SIG-M5 treated with dmso at 0.1 percent for 504 hours (cell line): ENCODE measurements at regions not wholly inside any gene's neighbourhood (a gene's known extent, or its start where the extent isn't known, plus 50 kb on each side); places are given as distances from the start of the nearest gene placed in this dataset.

Source experiments
- DNase-seq: peaks from one replicate; lab custom pipeline; 2025; ENCODE audit not compliant: unreplicated experiment; lab: John Stamatoyannopoulos, UW

DNA sequence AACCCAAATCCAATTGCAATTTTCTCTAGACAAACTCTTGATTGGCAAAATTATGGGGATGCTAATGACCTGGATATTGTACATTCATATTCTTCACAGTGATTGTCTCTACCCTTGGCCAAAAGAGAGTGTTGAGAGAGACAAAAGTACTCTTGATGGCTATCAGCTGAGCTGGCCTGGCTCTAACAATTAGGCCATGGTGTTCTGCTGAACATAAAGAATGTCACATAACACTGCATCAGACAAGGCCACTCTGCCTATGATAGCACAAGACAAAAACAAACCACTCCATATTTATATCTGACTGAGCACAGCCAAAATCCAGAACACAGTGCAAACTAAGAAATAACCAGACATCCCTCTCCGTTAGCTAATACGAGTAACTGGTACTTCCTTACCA lies 101.7 kb downstream of the ADAMTS1 start:
- no peak for DNase-seq

DNA sequence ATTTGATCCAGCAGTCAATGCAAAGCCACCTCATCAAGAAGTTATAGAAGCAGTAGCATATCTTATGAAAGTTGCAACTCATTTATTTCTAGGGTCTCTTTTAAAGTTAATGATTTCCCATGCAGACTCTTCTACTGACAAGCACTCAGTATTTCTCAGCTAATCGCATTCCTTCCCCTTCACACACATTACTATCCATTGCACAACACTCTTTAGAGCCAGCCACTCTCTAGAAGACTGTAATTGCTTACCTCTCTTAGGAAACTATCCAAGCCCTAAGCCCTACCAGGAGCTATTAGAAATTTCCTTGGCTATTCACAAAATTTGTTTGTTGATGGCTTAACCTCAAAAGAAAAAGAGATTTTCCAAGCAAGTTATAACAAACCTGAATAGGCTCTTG lies 106.0 kb downstream of the ADAMTS1 start:
- peak; percentile 17 for DNase-seq

DNA sequence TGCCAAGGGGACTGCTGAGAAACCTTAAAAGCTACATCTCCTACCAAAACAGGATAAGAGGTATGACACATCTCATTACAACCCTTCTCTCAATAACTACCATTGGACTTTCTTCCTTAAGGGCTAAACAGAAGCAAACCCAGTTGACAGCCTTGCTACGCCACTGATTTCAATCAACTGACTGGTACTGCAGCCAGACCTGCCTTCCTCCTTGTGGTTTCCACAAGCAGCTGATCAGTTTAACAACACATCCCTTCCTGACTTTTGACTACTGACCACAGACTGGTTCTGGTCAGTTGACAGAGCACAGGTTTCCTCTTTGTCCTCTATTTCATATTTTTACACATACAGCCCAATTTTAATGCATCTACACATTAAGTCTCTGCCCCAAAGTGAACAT lies 108.8 kb downstream of the ADAMTS1 start:
- DNase-seq: no peak

DNA sequence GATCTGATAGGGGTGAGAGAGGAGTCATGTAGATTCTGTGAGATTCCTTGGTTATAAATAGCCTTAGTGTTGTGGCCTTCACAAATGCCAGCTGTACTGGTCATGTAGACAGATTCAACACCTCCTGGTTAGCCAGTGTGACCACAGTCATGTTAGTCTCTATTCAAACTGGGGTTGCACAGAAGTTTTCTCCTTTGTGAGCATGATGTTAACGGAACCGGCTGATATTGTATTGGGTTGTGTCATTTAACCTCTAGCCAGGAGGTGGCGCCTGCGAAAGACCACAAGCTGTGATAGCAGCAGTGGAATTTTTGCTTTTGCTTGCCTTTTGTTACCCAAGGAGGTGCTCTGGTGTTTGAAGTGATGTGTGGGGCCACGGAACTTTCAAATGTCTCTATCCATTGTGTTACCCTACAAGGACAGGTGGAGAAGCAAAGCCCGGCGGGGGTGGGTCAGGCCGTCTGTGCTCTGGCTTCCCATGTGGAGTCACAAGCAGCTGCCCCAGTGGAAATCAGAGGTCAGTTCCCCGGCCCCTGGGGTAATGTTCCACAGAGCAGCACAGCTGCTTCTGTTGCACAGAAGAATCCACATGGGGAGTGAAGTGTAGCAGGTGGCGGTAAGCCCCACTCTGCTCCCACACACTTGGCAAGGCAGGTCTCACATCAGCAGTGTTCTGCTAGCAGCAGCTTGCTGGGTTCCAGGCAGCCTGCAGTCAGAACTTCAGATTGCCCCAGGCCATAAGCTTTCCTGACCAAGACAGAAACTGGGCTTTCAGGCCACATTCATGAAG lies 112.6 kb downstream of the ADAMTS1 start:
- DNase-seq: no peak

DNA sequence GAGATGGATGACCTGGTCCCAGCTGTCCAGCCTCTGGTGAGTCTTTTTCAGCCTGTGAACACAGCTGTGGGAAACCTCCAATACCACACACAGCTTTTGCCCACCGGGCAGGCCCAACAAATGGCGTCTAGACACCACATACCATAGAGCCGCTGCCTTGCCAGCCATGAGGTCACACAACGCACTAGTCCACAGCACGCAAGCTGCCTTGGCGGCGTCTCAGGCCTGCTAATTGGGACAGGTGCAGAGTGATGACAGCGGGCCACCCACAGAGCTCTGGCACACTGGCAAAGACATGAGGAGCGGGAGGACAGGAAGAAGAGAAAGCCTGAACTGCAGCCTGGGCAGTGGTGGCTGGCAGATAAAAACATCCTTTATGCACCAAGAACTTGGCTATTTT lies 125.5 kb downstream of the ADAMTS1 start:
- DNase-seq: no peak

DNA sequence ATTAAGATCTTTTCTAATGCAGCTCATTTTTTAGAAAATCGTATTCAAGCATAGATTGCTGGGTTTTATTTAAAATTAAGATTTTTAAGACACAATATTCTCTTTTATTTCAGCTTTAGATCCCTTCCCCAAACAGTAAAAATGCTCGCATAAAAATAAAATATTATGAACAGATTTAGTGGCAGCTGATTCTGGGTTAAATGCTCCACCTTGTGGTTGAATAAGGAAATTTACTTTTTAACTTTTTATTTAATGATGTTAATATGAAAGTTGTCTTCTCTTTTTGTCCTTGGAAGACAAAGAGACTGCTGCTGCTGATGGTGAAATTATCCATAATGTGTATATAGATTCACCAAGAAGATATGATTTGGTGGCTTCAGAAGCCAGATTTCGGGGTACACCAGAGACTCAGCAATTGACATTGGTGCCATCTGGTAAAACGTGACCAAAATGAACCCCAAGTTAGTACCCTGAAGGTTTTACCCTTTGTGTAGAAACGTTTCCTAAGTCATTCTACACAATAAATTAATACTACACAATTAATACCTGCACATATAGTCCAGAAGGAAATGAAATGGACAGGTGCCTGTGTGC lies 128.0 kb downstream of the ADAMTS1 start:
- DNase-seq: peak; percentile 53

DNA sequence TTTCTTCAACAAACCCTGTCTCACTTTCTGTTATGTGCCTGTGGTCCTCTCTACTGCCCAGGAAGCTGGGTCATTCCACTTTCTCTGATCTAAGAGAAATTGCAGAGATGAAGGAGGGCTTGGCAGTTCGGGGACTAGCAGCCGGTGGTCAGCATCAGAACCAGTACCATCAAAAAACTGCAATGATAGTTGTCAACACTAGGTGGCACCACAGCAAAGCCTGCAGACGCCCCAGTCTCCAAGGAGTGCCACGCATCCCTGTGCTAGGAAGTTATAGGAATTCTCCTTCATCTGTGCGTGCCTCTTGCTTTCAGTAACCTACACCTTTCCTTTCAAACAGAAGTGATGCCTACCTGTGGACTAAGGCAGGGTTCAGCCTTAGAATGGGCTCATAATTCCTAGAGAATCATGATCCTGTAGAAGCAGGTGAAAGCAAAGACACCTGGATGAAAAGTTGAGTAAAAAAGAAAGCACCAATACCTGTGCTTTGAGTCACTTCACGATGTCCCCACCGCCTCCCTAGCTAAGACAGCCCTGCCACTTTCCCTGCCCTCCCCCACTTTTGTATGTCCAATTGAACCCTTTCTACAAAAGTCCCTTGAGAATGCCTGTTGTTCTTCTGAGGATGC lies 129.2 kb downstream of the ADAMTS1 start:
- DNase-seq: peak; percentile 14

DNA sequence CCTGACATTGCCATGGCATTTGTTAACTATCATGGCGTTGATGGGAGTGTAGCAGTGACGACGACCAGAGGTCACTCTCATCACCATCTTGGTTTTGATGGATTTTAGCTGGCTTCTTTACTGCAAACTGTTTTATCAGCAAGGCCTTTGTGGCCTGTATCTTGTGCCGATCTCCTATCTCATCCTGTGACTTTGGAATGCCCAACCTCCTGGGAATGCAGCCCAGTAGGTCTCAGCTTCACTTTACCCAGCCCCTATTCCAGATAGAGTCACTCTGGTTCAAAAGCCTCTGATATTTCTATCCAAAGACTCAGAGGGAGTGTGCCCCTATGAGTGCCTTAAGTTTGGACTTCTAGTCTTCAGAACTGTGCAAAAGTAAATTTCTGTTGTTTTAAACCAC lies 130.1 kb downstream of the ADAMTS1 start:
- no peak for DNase-seq

DNA sequence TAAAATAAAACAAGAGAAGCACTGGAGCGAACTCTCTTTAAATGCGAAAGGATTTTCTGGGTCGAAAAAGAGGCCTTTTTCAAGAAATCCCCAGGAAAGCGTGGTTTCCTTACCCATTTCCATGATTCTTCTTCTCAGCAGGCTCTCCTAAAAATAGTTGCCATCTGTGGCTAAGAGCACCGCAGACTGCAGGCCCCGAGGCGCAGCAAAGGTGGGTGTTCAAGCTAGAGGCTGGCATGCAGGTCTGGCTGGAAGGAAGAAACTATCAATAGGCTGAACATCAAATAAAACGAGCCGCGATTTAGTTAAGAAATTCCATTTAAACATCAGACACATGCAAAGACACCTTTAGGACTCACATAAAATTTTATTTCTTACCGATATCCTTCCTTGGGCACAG lies 135.1 kb downstream of the ADAMTS1 start:
- DNase-seq: no peak

DNA sequence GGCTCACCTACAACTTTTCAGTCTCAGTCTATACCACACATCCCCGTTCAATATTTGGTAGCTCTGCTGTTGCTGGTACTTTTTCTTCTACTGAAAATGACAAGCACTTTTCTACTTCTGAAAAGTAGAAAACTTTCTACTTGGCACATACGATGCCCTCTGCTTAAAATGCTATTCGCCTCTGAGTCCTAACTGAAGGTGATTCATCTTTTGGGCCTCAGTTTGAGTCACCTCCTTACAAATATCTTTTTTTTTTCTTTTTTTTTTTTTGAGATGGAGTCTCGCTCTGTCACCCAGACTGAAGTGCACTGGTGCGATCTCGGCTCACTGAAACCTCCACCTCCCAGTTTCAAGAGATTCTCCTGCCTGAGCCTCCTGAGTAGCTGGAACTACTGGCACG lies 136.0 kb upstream of the CYYR1 start:
- DNase-seq: no peak

DNA sequence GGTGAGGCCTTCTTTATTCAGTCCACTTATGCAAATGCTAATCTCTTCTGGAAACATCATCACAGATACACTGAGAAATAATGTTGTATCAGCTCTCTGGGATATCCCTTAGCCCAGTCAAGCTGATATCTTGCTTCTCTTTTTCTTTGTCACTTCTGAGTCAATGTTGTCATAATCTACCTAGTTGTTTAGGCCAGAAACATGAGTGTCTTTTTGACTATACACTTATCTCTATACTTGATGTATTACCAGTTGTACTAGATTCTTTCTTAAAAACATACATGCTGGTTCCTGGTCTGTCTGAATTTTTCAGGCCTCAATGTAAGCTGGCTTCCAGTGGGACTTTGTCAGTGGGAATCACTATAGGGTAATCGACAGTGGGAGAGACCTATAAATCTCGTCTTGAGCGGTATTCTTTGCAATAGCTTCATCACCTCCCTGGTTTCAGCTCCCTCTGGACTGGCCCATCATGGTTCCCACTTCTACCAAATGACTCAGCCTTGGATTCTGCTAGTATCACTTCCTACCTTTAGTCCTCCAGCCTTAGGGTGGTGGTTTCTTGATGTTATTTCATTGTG lies 135.2 kb upstream of the CYYR1 start:
- DNase-seq: peak; percentile 7

DNA sequence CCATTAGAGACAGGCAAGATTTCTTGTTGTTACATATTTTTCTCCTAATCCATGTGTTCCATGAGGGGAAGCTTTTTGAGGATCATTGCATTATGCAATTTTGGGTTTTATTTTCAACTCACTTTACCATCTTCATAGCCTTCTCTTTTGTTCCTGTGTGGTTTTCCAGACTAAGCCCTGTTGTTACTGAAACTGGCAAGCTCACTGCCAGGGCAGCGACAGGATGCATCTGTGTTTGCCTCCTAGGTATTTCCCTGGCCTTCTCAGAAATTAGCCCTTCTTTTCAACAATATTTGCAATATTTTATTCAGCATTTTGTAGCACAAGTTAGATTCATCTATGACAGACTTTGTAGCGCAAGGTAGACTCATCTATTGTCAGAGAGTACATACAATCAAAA lies 134.2 kb upstream of the CYYR1 start:
- DNase-seq: no peak

DNA sequence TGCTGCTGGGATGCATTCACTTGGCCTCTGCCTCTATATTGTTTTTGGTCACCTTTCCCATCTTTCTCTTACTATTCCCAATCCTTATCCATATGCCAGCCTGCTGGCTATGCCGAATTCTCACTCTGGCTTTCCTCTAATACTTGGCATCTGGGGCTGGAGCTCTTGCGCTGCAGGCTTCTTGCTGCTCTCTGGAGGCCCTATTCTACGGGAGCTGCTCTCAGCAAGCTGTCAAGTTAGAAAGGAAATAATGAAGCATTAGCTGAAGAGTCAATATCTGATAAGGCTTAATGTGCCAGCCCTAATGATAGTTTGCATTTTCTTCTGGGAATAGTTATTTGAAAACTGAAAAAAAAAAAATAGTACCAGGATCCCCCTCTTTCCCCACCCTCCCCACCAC lies 125.3 kb upstream of the CYYR1 start:
- no peak for DNase-seq

DNA sequence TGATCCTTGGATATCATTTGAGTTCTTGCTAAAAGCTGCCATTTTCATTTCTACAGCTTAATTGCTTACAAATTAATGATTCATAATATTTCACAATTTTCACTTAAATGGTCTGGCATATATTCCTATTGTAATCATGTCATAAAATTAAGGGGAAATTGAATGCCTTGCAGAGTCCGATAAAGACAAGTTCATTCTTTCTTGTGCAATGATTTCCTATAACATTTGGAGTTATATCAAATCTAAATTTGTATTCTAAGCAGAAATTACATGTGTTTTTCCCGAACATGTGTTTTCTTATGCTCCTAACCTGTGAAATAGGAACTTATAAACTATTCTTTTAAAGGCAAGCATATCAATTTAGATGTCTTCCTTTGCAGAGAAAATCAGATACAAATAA lies 118.3 kb upstream of the CYYR1 start:
- DNase-seq: no peak

DNA sequence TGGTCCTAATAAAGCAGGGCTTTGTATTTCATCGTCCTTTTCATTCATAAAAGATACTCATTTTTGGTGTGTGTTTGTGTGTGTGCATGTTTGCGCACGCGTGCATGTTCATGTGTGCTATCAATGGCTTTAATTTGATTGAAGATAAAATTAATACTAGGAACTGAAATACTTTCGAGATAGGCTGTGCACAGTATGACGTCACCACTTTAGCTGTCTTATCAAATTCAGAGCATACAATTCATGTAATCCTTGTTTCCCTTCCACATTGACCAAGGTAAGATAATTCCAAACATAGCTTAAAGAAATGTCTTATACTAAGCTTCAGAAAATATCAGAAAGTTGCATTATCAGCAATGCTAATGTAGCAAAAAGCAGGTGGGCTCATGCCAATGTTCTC lies 113.6 kb upstream of the CYYR1 start:
- no peak for DNase-seq

DNA sequence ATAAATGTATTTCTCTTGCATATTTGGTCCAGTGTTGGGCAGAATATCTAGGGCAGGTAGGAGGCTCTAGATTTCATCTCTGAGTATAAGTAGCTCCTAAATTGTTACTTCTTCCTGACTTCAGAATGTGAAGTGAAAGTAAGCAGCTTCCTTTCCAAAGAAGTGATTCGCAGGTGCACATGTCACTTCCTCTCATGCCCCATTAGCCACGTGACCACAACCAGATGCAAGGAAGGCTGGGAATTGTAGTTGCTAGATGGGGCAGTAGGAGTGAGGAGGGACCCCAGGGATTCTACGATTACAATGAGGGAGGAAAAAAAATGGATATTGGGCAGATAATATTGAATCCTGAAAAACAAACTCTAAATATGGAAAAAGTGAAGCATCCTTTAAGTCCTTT lies 113.2 kb upstream of the CYYR1 start:
- DNase-seq: peak; percentile 8

DNA sequence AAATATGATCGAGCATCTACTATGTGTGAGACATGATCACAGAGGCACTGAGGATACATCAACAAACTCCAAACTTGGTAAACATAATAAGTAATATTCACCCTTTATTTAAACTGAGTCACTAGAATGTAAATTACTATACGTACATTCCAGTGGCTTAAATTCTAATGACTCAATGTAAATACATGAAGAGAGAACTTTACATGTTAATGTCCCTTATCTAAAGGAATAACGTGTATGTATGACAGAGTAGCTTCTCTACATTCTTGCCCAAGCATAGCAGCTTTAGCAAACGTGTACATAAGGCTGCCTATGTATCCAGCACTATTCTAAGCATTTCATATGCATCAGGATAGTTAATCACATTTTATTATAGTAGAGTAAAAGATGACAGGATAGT lies 111.8 kb upstream of the CYYR1 start:
- no peak for DNase-seq

DNA sequence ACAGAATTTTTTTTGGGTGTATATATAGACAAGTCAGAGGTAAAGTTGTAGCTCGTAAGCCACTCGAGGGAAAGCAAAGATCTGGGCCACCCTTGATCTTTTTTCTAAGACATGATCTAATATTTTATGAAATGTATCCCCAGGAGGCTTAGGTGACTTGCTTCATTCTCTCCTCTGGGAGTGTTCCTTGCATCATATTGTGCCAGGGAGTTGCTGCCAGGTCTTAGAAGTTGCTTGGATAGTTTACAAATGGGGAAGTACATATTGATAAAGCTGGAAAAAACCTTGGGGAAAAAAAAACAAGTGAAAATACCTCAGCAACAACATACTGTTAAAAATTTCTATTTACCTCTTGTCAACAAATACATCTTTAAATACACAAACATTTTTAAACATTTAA lies 110.9 kb upstream of the CYYR1 start:
- no peak for DNase-seq

DNA sequence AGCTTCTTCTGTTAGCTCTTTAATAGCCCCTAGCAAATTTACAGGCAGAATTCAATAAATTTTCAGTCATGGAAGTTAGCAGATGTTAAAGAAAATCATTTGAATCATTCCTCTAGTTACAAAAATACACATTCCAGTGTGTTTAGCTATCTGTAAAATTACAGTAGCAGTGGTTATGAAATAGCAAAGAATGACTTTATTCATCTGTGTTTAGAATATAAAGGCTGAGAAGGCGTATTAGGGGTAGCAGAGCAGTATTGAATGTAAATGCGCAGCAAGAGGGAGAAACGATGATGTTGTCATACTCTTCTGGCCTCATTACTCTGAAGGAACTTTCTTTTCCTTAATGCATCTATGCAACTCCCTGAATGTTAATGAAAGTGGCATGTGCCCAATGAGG lies 106.2 kb upstream of the CYYR1 start:
- no peak for DNase-seq

DNA sequence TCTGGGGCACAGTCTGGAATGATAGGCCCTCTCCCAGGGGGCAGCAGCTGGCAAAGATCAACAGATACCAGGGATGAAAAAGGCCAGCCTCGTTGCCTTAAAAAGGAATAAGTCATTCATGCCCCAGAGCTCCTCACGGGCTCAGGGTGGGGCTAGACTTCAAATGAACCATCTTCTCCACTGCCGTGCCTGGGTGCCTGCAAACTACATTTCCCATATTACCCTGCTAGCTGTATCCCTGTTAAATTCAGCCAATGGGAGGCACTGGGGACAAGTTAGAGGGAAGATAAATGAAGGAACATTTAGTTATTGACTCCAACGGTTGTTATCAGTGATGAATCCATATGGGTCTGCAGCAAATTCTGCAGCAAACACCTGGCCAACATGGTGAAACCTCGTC lies 101.2 kb upstream of the CYYR1 start:
- no peak for DNase-seq

DNA sequence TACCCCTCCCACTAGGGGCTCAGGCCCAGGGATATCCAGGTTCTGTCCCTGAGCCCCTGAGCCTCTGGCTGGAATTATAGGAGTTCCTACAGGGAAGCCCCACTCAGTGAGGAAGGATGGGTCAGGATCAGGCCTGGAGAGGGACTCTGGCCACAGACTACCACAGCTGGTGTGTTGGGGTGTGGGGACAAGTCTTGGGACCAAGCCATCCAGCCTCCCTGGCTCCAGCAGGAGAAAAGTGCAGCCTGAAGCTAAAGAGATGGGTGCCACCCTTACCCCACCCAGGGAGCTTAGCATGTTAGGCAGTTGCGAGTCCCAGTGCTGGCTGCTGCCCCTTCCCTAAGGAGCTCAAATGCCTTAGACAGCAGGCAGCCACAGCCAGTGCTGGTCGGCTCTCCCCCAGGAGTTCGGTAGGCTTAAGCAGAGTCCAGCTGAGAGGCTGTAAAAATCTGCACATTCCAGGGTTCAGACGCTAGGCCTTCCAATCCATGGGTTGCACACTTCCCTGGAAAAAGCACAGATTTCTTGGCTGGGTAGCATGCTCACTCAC lies 96.2 kb upstream of the CYYR1 start:
- no peak for DNase-seq

DNA sequence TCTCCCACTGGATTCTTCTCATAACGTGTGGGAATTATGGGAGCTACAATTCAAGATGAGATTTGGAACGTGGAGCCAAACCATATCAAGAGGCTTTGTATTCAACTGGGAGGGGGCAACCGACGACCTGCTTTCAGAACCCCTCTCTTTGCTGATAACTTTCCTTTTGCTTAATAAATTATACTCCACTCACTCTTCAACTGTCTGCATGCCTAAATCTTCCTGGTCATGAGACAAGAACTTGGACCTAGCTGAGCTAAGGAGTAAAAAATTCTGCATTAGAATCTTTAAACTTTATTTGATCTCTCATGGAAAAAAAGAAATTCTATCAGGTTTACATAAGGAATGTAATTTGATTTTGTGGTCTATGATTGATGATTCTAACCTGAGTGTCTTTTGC lies 86.7 kb upstream of the CYYR1 start:
- DNase-seq: no peak
